GM19395 (cell line): ENCODE measurements at regions not wholly inside any gene's neighbourhood (a gene's known extent, or its start where the extent isn't known, plus 50 kb on each side); places are given as distances from the start of the nearest gene placed in this dataset.
"Not testable (repeated sequence)": the region's sequence is repeated elsewhere in the genome, so short reads cannot be mapped to it uniquely, and the experiment has no call there.

Experiments
- ATAC-seq: cut with Tn5 transposase; IDR thresholded peaks from one replicate; pipeline ENCODE4 v1.9.1; 2021; ENCODE audit warnings: mild to moderate bottlenecking, moderate library complexity; ENCODE audit not compliant: unreplicated experiment

DNA sequence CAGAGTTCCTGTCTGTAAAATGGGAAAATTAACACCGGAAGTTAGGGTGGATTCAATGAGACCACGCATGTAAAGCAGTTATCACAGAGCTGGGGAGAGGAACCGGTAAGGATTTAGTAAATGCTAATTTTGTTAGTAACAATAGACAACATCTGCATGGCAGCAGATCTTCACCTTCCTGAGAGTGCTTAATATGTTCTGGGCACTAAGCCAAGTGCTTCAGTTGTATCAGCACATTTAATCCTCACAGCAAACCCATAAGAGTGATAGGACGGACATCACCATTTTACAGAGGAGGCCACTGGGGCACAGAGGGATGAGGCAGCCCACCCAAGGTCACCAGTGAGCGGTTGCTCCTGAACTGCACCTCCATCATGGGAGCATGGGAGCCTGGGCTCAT is 189.4 kb downstream of the WNT5A start:
- no peak for ATAC-seq

- no peak for ATAC-seq
Measured at GRCh38 chr3:55297245-55297644, 189.9 kb downstream of the WNT5A start.

GRCh38 chr3:55296791-55297190 is 190.3 kb downstream of the WNT5A start:
- no peak for ATAC-seq

DNA sequence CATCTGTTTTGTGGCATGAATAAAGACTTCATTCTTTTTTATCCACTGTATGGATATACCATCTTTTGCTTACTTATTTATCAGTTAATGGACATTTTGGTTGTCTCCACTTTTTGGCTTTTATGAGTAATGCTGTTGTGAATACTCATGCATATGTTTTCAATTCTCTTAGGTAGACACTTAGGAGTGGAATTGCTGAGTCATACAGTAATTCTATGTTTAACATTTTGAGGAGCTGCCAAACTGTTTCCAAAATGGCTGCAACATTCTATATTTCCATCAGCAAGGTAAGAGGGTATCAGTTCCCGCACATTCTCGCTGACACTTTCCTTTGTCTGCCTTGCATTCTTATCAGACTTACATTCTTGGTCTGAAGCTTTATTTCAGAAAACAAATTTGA is 191.1 kb downstream of the WNT5A start:
- ATAC-seq, result no peak

- no peak for ATAC-seq
Measured at GRCh38 chr3:55294557-55294956, 192.5 kb downstream of the WNT5A start.

DNA sequence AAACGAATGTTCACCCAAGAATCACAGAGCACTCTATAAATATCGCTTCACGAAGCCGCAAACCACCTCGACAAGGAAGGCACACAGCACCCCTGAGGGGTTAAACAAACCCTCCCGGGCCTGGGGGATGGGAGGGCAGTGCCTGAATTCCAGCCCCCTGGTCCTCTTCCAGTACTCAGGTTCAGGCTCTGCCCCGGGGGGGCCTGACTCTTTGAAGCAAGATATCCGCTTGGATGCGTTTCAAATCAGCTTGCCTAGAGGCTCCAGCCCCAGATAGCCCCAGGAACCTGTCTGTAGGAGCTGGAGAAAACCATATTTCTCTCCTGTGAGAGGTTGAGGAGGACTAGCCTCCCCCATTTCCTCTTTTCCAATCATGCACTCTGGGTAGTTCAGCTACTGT is 194.7 kb downstream of the WNT5A start:
- no peak for ATAC-seq

DNA sequence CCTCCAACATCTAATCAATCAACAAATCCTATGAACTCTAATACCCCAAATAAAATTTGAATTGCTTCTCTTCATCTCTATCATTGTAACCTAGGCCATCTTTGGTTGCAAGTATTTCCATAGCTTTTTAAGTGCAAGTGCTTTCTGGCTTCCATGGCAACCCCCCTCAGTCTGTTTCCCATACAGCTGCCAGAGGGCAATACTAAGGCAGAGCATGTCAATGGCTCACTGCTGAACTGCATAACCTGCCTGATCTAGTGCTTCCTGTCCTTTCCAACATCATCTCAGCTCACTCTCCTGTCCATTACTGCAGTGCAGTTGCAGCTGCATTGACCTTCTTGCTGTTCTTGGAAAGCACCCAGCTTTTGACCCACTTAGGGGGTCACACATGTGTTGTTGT is 198.4 kb downstream of the WNT5A start:
- no peak for ATAC-seq

GRCh38 chr3:55286693-55287092 is 200.4 kb downstream of the WNT5A start:
- no peak for ATAC-seq

GRCh38 chr3:55285156-55285555 is 201.9 kb downstream of the WNT5A start:
- ATAC-seq, result no peak

- no peak for ATAC-seq
Measured at GRCh38 chr3:55283441-55283925, 203.6 kb downstream of the WNT5A start.

DNA sequence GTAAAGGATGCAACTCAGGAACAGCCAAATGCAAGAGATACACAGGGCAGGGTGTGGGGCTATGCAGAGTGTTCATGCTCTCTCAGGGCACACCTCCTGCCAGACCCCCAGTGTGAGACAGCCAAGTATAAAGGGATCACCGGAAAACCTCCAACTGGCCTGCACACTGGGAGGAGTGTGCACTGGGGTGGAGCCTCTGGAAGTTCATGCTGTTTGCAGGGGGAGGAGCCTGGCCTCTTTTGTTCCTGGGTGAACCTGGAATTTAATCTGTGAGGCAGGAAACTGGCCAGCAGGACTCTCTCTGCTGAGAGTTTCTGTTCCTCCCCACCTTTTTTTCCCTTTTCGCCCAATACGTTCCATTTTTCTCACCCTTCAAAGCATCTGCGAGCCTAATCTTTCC is 204.1 kb downstream of the WNT5A start:
- ATAC-seq, result no peak

- no peak for ATAC-seq
Measured at GRCh38 chr3:55272031-55272645, 215.0 kb downstream of the WNT5A start.

GRCh38 chr3:55271549-55271948 is 215.6 kb downstream of the WNT5A start:
- ATAC-seq, result no peak

DNA sequence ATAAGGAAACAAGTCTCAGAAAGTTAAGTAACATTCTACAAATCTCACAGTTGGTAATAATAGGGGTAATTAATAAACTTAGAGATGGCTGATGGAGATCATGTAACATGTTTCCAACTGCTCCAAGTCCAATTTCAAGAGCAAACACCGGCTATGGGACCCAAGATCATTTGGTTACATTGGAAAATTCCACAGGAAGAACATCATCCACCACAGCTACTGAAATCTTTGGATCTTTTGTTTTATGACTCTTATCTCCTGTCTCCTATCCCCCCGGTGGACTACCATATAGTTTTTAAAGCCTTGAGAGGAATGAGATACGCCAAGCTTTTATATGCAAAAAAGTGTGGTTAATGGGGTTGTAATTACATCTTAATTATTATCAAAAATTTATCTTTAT is 216.1 kb downstream of the WNT5A start:
- no peak for ATAC-seq

DNA sequence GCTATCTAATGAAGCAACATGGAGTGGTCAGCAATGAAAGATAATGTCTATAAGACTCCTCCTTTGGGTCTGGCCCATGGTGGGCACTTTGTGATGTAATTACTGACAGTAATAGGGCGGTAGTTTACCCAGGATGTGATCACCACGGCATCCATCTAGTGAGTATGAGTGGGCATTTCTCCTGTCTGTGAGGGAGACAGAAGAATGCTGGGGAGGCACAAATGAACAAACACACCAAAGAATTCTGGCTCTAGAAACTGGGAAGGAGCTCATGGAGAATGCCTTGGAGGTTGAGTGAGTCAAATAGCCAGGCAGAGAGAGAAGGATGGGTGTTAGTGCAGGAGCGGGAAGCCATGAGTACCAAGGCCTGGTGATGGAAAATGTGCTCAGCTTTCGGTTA is 217.5 kb downstream of the WNT5A start:
- no peak for ATAC-seq

DNA sequence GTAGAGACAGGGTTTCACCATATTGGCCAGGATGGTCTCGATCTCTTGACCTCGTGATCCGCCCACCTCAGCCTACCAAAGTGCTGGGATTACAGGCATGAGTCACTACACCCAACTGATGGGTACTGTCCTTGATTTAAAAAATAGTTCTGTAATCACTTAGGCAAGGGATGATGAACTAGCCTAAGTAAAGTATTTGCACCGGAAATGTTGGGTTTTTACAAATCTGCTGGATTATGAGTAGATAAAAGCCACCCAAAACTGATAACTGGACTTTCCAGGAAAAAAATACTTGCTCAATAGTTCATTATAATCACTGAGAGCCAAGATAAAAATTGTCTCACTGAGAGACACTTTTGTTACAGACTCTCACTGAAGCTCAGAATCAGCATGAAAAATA is 218.0 kb downstream of the WNT5A start:
- no peak for ATAC-seq

DNA sequence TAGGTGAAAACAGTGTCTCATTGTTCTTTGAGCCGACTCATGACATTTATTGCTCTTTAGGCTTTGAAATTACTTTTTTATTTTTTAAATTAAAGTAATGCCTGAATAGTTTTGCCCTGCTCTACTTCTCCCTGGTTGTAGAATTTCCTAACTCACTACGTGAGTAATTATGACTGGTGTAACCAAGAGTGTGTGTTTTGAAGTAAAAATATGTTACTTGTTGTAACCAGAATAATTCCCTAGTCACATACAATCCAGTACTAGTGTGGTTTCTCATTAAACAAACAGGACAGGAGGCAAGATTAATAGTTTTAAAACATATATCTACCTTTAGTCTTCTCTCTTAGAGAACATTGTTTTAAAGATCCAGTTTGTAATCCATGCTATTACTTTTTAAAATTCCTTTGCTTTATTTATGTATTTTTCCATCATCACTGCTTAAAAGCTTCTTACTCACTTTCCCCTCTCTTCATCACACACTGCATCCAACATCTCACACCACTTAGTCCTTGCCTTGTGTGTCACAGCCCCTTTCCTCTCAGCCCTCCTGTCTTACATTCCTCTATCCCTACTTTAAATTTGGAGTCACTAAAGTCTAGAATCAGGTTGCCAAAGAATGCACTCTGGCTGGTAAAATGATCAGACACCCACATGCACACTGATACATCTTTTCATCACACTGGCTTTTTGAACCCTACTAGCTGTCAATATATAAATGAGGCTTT is 219.7 kb downstream of the WNT5A start:
- no peak for ATAC-seq

DNA sequence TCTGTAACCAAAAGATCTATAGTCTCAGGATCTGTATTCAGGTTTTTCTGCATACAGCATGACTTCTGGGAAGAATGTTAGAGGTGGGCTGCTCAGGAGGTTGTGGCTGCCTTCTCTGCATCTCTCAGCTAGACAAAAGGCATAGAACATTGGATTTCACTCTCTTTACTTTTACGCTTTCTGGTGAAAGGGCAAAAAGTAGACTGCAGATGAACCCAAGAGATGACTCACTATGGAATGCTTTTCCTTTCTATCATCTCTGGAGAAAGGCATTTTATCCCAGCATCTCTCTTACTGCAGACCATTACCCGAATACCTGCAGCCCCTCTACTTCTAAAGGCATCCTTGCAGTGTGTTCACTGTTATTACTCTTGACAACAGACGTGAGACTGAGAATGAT is 222.2 kb downstream of the WNT5A start:
- ATAC-seq, result no peak

GRCh38 chr3:55252921-55253320 is 234.2 kb downstream of the WNT5A start:
- ATAC-seq, result no peak

DNA sequence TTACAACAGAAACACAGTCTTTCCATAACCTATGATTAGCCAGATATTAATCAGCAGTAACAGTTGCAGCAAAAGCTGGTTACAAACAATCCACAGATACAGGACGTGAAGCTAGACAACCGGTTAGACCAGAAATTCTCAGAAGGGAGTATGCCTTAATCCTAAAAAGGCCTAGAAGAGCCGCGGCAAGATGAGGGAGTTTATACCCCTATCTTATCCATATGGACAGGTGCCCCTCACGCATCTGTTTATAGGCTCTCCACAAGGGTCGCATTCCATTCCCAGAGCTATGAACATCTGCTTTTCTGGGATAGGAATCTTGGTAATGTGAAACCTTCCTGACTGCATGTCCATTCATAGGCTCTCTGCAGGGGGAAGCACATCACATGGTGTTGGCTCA is 237.9 kb downstream of the WNT5A start:
- ATAC-seq, result not testable (repeated sequence)

DNA sequence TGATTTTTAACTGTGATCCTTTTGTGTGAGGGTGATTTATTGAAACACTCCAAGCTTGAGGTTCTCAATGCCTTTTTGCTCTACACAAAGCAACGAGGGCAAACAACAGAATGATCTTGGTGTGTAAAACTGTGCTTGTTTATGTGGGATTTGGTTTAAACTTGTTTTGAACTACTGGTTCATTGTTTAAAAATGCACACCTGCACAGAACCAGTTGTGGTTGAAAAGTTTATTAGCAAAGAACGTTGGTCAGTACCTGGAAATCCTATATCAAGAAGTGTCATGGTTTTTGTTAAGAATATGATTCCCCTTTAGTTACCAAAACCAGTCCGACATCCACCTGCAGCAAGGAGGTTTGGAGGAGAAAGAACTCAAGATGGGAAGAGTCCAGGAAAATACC is 239.4 kb downstream of the WNT5A start:
- ATAC-seq, result no peak

DNA sequence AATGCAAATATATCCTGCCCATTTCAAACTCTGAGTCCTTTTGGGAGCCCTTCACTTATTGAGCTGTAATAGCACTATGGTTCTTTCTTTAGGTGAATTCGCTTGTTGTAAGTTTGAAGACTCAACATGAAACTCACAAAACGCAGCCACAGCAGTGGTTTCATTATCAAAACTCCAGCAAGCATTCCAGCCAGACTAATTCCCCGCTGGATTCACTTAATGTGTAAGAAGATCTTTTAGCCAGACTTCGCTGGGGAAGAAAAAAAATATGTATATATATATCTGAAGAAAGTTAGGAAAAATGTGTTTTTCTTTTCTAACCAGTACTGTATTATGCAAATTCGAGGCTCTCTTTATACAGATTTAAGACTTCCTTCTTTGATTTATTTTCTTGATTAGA is 241.1 kb downstream of the WNT5A start:
- ATAC-seq, result no peak

- no peak for ATAC-seq
Measured at GRCh38 chr3:55245351-55245750, 241.8 kb downstream of the WNT5A start.
